ENCODE measurements at regions not wholly inside any gene's neighbourhood (a gene's known extent, or its start where the extent isn't known, plus 50 kb on each side); places are given as distances from the start of the nearest gene placed in this dataset.
A peak's percentile ranks its signal among the peaks of the same experiment; 100 is the strongest.
"Not testable (repeated sequence)": the region's sequence is repeated elsewhere in the genome, so short reads cannot be mapped to it uniquely, and the experiment has no call there.

GRCh38 chr2:145935016-145935415, 1415.1 kb upstream of the ZEB2 start:
- no peak for FAIRE-seq

- FAIRE-seq = no peak
Measured at GRCh38 chr2:145931781-145932395, 1412.0 kb upstream of the ZEB2 start.

GRCh38 chr2:145930318-145930717, 1410.4 kb upstream of the ZEB2 start:
- FAIRE-seq = no peak

GRCh38 chr2:145927131-145927950, 1407.4 kb upstream of the ZEB2 start:
- no peak for FAIRE-seq

- no peak for FAIRE-seq
Measured at GRCh38 chr2:145925591-145925990, 1405.7 kb upstream of the ZEB2 start.

- FAIRE-seq = no peak
Measured at GRCh38 chr2:145919477-145919876, 1399.6 kb upstream of the ZEB2 start.

GRCh38 chr2:145918951-145919350, 1399.0 kb upstream of the ZEB2 start:
- FAIRE-seq = no peak

- FAIRE-seq = no peak
Measured at GRCh38 chr2:145916799-145917198, 1396.9 kb upstream of the ZEB2 start.

- FAIRE-seq = no peak
Measured at GRCh38 chr2:145914716-145915115, 1394.8 kb upstream of the ZEB2 start.

- FAIRE-seq = no peak
Measured at GRCh38 chr2:145910416-145910815, 1390.5 kb upstream of the ZEB2 start.

- FAIRE-seq = no peak
Measured at GRCh38 chr2:145909766-145910165, 1389.8 kb upstream of the ZEB2 start.

- FAIRE-seq = no peak
Measured at GRCh38 chr2:145909175-145909755, 1389.3 kb upstream of the ZEB2 start.

GRCh38 chr2:145906354-145906753, 1386.4 kb upstream of the ZEB2 start:
- FAIRE-seq = no peak

GRCh38 chr2:145905371-145905770, 1385.5 kb upstream of the ZEB2 start:
- peak; percentile 31 for FAIRE-seq

GRCh38 chr2:145897151-145897550, 1377.2 kb upstream of the ZEB2 start:
- FAIRE-seq = no peak

GRCh38 chr2:145887915-145888314, 1368.0 kb upstream of the ZEB2 start:
- FAIRE-seq = no peak

- not testable (repeated sequence) for FAIRE-seq
Measured at GRCh38 chr2:145880997-145881396, 1361.1 kb upstream of the ZEB2 start.

- FAIRE-seq = no peak
Measured at GRCh38 chr2:145875016-145875415, 1355.1 kb upstream of the ZEB2 start.

GRCh38 chr2:145874466-145874865, 1354.5 kb upstream of the ZEB2 start:
- no peak for FAIRE-seq

GRCh38 chr2:145864501-145864900, 1344.6 kb upstream of the ZEB2 start:
- no peak for FAIRE-seq

- FAIRE-seq = no peak
Measured at GRCh38 chr2:145861940-145862339, 1342.0 kb upstream of the ZEB2 start.

GRCh38 chr2:145860083-145860482, 1340.2 kb upstream of the ZEB2 start:
- no peak for FAIRE-seq

- no peak for FAIRE-seq
Measured at GRCh38 chr2:145855142-145855541, 1335.2 kb upstream of the ZEB2 start.

Measured in colon (tissue), 2 donors.